GM19025 (cell line): ENCODE measurements at regions not wholly inside any gene's neighbourhood (a gene's known extent, or its start where the extent isn't known, plus 50 kb on each side); places are given as distances from the start of the nearest gene placed in this dataset.

Source experiments
- ATAC-seq: cut with Tn5 transposase; IDR thresholded peaks from one replicate; pipeline ENCODE4 v1.9.1; 2021; ENCODE audit warnings: mild to moderate bottlenecking, low read depth, moderate library complexity; ENCODE audit not compliant: unreplicated experiment

DNA sequence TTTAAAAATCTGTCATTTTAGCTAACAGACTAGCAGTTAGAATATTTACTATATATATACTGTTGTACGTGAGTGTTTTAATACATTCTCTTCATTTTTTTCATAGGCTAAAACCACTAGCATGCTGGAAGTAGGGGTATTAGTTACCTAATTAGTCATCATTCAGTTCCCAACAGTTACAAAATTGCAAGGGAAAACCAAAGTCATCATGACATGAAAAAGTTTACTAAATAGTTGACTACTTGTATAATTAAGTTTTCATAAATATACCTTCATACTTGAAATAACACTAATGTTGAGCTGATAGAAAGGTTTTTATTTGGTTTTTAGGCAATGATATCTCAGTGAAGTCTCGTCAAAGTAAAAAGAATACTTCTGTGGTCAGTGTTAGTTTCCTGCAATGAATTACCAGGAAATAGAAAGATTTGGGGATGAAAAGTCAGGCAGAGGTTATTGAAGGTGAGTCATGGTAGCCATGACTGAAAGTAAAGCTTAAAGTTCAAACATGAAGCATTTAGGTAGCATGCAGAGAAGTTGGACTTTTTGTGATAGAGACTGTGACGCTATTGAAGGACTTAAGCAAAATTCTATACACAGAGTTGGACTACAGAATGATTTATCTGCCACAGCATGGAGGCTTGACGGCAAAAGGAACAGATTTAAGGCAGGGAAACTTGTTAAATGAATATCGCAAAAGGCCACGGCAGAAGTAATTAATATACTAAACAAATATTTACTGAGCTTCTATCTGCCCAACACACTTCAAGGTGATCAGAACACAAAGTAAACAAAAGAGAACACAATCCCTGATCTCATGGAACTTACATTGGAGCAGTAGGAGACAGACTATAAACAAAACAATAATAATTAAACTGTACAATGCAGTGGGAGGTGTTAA, 828.1 kb upstream of the FAT3 start:
- no peak for ATAC-seq

DNA sequence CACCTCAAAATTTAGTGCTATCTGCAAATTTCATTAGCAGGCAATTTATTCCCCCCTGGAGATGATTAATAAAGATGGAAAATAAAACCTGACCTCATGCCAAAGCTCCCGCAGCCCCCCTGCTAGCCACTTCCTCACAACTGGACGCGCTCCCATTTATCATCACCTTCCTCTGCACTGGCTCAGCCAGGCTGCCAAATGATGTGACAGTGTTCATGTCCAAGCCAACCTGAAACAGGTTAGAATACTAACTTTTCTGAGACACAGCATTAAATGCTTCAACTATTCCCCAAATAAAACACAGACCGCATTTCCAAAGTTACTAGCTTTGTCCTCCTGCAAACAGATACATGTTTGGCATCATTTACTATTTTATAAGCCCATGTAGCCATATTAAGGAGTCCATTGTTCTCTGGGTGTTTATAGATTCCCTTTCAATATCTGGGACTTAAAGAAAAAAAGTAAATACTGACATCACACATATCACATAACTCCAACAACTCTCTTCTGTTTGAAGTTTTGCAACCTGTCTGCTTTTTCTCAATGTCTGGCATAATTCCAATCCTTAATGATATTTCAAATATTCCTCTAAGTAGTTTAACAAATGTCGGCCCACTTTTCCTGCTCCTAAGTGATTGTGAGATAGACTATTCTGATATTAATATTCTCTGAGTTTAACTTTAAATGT, 829.7 kb upstream of the FAT3 start:
- ATAC-seq, result no peak

- ATAC-seq, result no peak
These were observed 830.4 kb upstream of the FAT3 start for GRCh38 chr11:91394073-91394726.

DNA sequence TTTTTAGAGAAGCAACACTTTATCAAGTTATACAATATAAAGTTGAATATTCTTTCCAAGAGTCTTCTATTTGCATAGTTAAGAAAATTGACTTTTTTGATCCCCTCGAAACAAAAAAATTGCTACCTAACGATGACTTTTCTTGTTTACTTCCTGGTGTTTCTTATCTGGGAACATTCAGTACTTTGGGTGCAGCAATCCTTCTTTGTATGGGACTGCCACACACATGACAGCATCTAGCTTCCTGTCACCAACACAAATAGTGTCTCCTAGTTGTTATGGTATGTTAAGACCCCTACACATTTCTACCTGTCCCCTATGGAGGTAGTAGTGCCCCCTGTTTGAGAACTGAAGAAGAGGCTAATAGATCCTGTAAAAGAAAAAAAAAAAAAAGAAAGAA, 841.7 kb upstream of the FAT3 start:
- ATAC-seq, result no peak

DNA sequence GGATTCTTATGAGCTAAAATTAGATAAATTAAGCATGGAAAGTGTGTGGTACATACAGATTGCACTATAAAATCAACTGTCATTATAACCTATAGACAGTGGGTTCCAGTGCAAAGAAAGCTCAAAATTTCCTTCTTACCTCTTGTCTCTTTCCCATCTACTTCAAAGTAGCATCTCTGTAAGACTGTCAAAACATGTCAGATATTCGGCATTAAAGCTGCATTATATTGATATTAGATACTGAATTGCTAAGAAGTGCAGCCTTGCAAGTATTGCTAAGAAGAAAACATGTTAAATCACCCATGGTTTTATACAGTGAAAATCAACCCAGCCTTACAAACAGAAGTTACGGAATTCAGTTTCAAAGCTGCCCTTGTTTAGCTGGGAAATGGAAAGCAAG, 849.8 kb upstream of the FAT3 start:
- ATAC-seq, result no peak

GRCh38 chr11:91373497-91373896, 851.1 kb upstream of the FAT3 start:
- no peak for ATAC-seq

DNA sequence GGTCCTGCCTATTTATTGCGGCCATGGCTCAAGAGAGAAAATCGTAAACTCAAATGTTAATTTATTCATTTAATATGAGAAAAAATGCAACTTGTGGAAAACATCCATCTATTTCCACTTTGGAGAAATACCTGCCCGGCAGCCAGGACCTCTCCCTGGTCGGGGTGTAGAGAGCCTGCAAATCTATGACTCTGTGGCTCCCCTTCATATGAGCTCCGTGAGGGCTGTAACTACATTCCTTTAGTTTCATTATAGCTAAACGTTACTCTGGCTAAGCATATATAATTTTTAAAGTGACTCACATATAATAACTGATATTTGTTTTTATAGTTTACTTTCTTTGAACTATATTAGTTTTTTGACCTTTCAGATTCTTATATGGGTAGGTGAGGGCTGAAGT, 857.8 kb upstream of the FAT3 start:
- no peak for ATAC-seq

DNA sequence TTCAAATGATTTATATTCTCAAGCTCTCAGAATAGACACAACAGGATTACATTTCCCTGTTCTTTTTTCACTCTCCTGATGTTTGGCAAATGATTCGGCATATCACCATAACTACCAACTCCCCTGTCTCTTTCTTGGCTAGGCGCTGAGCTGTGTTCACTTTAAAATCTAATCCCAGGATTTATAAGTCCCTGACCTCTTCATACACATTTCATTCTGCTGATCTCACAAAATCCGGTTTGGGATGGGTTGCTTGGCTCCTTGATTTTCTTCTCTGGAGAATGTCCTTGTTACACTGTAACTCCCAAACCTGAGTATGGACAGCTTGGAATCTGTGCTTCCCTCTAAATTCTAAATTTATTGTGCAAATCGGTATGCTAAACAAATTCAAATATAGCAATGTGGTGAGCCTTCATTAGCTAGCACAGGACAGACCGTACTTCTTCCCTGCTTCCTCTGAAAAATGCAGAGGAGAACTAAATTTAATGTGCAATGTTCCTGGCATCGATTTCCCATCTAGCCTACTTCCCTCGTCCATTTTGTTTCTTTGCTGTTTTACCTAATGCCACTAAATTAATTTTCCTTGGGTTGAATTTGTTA, 858.5 kb upstream of the FAT3 start:
- no peak for ATAC-seq

DNA sequence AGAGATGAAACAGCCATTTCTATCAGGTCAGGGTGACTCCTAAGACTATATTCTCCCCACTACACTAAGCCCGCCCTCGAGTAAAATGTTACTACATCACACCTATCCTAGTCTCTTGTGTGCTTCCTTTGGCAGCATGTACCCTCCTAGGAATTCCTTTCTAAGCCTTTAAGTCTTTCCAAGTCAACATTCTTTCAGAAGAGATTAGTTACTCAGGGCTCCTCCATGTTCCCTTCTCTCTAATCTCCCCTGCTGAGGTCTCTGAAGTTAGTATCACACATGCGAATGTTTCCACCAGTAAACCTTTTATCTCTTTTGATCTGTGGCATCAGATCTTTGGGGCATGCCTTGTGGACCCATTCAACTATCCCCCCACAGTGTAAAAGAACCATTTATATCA, 873.7 kb upstream of the FAT3 start:
- no peak for ATAC-seq

- ATAC-seq, result no peak
These were observed 897.9 kb upstream of the FAT3 start for GRCh38 chr11:91326751-91327150.

GRCh38 chr11:91326280-91326679, 898.3 kb upstream of the FAT3 start:
- no peak for ATAC-seq

DNA sequence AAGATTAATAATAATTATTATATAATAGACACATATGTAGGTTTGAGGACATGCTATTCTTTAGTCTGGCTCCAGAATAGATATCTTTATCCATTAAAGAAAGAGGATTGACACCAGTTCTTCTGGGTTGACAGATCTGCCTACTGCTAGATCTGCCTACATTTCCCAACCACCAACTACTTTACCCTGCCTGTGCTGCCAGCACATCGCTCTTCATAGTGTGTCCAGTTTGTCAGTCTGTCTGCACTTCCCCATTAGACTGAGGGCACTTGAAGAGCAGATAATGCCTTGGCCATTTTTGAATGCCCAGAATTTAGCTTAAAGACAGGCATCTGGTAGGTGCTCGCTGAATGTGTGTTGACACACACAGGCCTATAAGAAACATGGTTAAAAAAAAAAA, 910.1 kb upstream of the FAT3 start:
- ATAC-seq, result no peak

- ATAC-seq, result no peak
These were observed 912.1 kb upstream of the FAT3 start for GRCh38 chr11:91312541-91312940.

- ATAC-seq, result no peak
These were observed 914.5 kb upstream of the FAT3 start for GRCh38 chr11:91310085-91310484.

GRCh38 chr11:91308069-91308468, 916.5 kb upstream of the FAT3 start:
- no peak for ATAC-seq

DNA sequence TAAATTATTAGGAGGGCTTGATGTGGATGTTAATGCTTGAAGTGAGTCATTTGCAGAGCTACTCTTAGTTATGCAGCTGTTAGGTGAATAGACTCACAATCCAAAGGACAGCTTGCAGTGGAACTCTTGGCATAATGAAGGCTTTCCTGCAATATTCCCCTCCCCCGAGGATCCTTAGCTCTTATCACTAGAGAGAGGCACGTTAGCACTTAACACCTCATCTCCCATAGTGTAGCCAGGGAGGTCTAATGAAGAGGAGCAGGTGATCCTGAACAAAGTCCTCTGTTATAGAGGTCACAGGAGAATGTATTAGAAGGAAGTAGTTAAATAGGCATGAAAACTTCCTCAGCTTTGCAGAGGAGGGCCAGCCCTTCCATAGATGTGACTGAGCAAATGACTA, 919.2 kb upstream of the FAT3 start:
- no peak for ATAC-seq

DNA sequence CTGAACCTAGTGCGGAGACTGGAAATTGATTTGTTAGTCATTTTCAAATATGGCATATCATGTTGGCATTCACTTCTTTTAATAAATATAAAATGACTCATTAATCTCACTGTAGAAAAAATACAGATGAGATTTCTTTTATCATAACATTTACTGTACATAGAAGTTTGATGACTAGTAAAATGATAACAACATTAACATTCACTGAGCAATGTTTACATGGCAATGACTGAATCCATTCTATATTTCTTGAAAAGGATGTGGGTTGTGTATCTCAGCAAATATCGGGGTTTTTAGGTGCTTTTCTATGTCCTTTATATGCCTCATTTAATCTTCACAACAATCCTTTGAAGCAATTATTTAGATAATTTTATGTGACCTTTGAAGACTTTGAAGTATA, 920.9 kb upstream of the FAT3 start:
- ATAC-seq, result no peak

- ATAC-seq, result peak; percentile 65
These were observed 924.6 kb upstream of the FAT3 start for GRCh38 chr11:91299980-91300379.

GRCh38 chr11:91296629-91297028, 928.0 kb upstream of the FAT3 start:
- no peak for ATAC-seq

- peak; percentile 49 for ATAC-seq
These were observed 929.0 kb upstream of the FAT3 start for GRCh38 chr11:91295591-91295990.

GRCh38 chr11:91293119-91293518, 931.5 kb upstream of the FAT3 start:
- no peak for ATAC-seq
